ENCODE measurements at regions not wholly inside any gene's neighbourhood (a gene's known extent, or its start where the extent isn't known, plus 50 kb on each side); places are given as distances from the start of the nearest gene placed in this dataset.

DNA sequence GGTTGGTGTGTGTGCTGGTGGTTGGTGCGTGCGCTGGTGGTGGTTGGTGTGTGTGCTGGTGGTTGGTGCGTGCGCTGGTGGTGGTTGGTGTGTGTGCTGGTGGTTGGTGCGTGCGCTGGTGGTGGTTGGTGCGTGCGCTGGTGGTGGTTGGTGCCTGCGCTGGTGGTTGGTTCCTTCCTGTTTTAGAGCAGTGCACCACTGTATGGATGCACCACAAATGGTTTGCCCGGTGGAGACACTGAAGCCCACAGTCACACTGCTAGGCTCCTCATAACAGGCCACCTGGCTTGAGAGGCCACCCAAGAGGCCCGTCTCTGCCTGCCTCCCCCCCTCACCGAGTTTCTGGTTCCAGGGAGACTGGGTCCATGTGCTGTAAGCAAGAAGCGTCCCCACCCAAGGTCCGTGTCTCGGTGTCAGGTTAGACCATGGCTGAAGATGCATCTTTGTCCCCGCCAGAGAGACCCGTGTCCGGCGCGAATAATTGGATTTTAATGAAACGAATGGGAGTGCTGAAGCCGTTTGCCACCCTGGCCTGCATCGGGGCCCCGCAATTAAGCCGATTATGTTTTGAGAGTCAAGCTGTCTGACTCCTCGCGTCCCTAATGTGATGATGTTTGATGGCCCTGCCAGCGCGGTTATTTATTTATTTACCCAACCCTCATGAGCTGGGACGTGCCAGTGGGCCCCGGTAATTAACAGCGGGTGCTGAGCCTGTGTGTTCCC lies 161.3 kb upstream of the GSE1 start:
- DNase-seq = no peak

DNA sequence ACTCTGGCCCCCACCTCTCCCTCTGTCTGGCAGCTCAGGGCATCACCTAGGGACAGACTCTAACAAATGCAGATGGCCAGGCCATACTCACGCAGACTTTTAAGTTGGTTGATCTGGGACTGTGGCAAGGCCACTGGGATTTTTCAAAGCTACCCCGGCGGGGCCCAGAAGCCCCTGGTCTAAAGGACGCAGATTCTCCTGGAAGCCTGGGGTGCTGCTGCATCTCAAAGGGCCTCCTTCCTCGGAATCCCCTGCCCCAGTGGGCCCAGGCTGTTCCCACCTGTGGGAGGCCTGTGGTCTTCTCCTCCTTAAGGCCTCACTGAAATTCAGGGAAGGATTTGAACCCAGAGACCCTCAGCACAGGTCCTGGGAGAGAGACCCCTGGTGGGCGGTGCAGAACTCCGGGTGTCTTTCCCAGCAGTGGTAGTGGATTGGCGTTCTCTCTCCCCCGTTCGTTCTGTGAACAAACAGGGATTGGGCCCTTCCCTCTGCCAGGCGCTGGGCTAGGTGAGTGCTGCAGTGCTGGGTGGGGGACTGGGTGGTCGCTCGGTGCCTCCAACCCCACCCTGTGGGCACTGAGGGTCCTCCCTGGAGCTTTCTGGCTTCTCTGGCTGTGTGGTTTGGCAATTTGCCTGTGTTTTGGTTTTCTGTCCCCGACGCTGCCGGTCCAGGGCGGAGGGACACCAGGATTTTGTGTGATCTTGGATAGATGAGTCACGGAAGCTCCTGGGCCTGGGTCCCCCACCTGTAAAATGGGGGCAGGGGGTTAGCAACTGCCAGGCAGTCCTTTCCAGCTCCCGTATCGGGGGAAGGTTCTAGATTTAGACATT lies 160.5 kb upstream of the GSE1 start:
- no peak for DNase-seq

DNA sequence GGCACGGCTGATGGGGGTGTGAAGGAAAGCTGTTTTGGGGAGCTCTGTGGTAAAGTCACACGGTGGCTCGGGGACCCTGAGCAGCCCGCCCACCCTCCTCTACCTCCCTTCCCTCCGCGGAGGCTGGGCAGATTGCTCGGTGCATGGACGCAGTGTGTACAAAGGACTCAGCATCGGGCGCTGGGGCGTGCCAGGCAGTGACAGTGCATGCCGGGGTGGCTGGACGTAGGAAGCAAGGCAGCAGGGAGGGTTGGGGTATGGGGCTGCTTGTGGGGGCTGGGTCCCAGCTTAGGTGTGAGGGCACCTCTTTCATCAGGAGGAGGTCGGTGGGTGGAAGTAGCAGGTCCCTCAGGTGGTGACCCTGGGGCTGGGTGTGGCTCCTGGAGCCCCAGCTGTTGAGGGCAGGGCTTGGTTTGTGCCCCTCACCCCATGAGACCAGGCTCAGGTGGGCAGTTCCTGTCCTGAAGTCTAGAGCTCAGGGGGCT lies 159.9 kb upstream of the GSE1 start:
- DNase-seq = no peak

DNA sequence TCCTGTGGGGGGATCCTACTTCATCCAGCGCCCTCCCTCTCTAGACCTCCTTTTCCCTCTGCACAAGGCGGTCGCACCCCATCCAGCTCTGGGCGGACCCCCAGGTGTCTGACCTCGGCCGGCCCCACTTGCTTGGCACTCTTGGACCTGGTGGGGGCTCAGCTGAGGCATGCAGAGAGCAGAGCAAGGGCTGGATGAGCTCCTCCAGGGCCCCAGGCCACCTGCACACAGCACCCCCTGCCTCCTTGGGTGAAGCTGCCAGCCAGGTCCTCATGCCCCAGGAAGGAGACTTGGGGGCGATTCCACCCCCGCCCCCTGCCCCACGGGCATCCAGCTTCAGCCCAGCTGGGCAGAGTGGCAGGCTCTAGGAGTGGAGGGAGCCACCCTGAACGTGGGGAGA lies 159.4 kb upstream of the GSE1 start:
- no peak for DNase-seq

DNA sequence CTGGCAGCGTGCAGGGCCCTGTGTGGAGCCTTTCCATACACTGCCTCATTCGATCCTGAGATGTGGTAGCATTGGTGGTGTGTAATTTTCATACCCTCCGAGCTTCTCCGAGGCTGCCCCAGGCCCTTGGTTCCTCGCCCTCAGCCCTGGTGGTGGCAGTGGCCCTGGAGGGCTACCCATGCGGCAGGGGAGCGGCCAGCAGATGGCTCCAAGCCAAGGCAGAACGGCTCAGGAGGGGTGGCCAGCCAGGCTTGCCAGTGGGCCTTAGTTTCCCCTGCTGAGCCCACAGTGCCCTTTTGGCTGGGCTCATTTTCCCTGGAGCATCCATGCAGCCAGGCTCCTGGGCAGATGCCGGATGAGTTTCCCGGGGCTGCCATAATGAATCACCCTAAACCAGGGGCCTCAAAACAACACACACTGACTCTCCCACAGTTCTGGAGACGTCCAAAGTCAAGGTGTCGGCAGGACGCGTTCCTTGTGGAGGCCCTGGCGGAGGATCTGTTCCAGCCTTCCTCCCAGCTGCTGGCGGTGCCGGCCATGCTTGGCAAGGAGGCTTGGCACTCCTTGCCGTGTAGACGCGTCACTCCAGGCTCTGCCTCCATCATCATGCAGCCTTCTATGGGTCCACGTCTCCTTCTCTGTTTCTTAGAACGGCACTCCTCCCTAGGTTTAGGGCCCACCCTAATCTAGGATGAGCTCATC lies 158.8 kb upstream of the GSE1 start:
- DNase-seq = no peak

DNA sequence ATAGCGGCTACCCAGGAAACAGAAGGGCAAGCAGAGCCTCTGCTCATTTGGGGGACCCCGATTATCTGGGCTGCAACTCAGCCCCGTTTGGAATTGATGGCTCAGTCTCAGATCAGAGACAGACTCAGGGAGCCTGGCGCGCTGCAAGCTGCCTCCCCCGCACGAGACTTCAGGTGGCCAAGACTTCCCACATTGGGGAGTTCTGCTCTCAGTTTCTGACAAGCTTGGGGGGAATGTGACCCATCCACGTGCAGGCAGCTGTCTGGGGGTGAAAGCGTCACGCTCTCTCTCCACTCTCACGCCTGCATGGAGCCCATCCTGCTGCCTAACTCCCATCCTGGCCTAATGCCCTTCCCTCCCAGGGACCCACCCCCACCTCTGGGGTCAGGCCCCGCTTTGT lies 157.6 kb upstream of the GSE1 start:
- no peak for DNase-seq

DNA sequence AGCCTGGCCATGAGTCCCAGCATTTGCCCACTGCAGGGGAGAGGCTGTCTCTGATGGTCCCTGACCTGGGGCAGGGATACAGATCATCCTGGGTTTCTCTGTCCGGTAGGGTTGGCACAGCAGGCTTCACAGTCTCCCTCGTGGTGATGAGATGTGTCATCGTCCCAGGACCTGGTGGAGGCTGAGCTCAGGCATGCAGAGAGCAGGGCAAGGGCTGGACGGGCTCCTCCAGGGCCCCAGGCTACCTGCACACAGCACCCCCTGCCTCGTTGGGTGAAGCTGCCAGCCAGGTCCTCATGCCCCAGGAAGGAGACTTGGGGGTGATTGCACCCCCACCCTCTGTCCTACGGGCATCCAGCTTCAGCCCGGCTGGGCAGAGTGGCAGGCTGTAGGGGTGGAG lies 155.8 kb upstream of the GSE1 start:
- no peak for DNase-seq

DNA sequence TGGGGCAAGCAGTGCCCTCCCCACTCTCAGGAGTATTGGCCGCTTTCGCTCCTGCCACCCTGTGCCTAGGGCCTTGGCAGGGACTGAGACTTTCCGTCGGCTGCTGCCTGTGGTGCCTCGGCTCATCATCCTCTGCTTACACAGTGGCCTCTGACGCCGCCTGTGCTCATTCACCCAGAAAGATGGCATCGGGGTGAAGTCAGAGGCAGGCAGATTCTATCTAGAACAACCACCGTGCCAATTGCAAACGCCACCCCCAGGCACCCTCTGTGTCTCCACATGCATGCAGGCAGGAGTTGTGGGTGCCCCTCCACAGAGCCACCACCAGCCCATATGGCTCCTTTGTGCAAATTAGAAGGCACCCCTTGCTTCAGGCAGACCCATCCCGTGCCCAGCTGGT lies 154.2 kb upstream of the GSE1 start:
- DNase-seq = no peak

DNA sequence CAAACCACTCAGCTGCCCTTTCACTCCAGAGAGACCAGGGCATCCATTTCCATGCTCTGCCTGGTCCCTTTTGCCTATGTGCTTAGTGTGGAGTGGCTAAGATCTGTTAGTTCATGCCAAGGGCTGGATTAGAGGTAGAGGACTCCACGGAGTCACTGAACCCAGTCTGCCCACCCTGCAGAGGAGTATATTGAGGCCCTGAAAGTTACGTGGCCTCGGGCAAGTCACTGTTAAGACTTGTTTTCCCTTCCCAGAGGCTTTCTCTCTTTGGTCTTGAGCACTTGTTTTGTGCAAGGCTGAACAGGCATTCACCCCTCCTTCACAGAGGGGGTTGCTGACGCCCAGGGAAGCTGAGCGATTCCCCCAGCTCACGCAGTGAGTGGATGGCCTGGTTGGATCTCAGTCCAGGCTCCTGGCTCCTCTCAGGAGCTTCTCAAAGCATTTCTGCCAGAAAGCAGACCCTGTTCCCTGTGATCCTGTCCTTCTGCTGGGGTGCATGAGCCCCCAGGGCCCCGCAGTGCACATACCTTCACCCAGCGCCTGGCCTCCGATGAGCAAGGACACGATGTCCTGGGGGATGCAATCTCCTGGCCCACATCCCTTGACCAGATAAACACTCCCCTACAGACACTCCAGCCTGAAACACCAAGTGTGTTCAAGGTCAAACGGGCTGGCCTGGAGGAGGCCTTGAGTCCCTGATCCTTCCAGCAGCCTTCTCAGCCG lies 153.4 kb upstream of the GSE1 start:
- DNase-seq = no peak

DNA sequence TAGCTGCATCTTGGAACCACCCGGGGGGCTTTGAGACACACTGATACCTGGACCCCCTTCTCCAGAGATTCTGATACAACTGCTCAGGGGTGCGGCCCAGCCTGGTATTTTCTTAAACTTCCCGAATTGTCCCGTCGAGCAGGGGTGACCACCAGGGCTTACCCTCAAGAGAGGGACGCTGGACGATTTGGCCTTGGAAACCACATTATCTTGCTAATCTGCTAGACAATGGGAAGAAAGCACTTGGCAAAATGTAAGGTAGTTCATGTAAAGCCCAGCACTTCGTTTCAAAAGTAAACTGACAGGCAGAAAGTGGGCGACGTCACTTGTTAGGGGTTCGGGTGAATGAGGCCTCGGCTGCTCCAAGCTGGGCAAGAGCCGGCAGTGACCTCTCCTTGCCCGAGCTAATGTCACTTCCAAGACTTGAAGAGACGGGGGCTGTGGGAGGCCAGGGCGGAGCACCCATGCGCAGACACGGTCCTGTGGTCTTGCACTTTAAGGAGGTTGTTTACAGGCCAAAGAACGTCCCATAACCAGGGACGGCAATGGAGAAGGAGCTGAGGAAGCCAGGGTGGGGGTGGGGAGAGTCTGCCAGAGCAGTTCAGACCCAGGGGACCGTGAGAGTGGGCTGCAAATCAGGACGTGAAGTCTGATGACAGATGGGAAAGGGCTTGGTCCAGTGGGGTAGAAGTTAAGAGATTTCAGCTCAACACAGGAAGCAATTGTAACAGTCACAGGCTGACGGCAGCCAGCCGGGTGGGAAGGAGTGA lies 152.7 kb upstream of the GSE1 start:
- peak; percentile 50 for DNase-seq

DNA sequence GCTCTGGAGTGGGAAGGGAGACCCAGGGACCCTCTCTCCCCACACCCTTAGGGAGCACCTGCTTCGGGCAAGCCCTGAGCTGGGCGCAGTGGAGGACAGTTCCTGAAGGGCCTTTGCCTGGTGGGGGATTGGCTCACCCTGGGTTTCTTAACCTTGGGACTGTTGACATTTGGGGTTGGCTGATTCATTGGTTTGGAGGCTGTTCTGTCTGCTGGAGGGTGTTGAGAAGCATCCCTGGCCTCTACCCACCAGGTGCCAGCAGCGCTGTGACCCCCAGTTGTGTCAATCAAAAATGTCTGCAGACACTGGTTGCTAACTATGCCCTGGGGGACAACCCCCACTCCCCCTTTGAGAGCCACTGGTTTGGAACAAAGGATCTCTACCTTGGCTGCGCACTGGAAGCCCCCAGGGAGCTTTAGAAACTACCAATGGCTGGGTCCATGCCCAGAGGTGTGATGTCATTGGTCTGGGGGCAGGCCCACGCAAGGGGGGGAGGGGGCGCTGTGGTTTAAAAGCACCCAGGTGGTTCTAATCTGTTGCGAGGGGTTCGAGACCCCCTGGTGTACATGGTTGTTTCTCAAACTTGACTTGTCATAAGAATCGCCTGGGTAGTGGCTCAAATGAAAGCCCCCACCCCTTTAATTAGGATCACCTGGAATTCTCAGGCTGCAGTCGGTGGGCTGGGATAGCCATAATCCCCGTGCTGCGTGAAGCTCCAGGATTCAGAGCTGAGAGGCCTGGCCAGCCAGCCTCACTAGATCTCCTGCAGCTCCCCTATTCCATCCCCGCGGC lies 151.9 kb upstream of the GSE1 start:
- DNase-seq = no peak

DNA sequence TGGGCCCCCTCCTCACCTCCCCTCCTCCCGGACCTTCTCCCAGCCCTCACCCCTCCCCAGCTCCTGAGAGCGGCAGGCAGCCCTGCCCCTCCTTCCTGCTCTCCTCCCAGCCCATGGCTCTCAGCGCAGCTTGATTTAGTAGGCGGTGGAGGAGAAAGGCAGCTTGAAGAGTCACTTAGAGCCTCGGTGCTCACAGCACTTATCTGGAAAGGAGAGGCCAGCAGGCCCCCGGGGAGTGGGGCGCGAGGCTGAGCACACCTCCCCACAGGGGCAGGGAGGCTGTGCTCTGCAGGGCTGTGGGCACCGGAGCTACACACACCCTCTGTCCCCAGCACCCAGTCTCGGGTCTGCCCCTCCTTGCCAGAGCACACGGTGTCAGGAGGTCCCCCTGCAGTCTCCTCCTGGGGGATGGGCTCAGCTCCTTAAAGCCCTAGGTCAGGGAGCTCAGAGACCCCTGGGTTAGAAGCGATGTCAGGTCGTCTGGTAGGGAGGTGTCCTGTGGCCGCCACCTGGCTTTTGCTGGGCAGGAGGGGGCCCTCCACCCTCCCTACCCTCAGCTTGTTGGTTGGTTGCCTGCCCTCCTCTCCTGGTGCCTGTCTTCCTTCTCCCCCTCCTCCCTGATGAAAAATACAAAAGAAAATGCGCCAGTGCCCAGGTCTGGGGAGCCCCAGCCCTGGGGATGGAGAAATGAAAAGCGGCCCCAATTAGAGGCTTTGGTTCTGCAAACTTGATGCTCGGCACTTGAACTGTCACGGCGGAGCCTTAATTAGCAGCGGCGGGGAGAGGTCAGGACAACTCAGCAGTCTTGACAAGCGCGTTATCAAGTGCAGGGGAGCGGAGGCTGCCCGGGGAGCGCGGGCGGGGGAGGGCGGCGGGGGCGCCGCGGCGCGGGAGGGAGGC lies 151.1 kb upstream of the GSE1 start:
- peak; percentile 62 for DNase-seq

DNA sequence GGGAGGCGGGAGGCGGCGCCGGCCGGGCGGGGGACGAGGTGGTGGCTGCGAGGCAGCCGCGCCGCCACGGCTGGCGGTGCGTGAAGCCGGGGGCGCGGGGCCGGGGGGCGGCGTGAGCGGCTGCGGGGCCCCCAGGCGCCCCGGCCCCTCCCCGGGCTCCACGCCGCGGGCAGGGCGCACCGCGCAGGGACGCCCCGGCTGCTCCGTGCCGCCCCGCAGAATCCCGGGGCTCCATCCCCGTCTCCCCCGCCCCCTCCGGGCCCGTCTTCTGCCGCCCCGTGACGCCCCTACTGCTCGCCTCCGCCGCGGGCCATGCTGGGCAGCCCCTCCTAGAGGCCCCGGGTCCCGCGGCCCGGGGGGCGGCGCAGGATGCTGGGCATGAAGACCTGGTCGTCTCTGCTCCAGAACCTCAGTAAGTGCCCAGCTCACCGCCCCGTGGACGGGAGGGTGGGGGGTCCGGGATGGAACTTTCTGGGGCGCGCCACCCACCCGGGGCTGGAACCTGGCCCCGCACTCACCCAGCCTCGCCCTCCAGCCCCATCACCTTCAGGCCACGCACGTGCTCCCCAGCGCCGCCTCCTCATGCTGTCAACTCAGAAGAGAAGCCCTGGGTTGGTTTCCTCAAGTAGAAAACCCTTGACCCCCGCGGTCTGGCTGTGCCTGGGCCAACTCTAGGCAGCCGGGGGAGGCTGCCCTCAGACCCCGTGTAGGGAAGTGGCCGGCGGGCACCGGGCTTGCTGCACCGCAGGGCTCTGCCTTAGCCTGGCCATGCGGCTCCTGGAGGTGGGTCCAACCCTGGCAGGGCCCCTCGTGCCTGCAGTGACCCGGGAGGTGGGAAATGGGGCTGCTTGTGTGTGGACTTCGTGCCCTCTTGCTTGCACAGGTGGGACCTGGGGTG lies 150.2 kb upstream of the GSE1 start:
- DNase-seq = no peak

DNA sequence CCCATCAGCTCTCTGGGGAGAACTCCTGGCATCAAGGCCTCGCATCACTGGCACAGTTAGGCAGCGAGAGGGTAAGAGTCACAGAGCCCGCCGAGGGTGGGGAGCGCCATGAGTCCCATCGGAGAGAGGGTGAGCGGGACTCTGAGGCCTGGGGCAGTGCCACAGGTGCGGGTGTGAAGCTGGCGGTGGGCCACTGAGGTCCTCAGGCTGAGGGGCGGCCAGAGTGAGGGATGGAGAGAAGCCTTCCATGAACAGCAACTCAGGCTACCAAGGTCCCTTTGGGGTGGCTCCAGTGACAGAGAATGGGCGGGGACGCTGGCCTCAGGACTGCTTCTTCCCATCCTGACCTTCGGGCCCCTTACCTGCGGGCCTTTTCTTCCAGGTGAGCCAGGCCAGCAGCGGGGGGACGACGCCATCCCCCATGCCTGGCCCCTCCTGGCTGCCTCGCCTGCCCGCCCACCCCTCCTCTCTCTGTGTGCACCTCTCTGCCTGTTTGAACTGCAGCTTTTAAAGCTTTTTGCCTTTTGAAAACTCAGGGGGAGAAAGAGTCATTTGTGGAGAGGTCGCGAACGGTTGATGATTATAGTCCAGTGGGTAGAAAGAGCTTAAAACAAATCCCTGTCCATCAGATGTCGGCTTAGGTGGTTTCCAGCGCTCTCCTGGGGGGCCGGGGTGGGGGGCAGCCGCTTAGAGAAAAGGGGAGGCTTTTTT lies 149.3 kb upstream of the GSE1 start:
- DNase-seq = no peak

DNA sequence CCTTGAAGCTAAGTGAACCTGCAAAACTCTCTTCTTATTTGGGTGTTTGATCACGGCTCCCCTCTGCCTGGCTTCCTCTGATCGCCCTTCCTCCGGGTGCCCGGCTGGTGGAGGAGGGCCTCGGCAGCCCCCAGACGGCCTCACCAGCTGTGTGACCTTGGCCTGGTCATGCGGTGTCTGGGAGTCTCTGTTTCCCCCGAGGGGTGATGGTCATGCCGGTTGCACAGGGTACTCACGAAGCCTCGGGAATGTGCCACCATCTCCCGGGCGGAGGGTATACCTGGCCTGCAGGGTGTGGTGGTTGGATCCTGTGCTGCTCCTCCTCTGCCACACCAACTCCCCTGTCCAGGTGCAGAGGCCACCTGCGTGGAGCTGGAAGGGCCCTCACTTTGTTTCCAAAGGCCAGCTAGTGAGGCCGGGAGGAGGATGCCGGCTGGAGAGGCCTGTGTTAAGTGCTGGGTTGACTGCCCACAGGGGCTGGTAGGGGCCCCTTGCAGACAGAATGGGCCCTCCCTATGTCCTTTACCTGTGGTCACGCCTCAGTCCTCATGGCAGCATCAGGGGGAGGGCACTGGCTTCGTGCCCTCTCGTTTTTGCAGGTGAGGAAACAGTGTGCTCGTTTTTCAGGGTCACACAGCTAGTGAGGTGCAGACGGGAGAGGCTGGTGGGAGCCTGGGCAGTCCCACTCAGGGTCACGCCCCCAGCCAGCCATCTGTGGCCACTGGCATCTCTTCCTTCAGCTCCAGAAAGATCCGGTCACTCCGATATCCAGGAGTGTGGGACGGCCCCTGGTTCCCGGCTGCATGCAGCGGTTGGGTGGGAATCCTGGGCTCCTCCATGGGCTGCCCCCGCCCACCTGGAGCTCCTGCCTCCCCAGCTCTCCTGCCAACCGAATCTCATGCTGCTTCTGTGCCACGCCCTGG lies 148.5 kb upstream of the GSE1 start:
- no peak for DNase-seq

DNA sequence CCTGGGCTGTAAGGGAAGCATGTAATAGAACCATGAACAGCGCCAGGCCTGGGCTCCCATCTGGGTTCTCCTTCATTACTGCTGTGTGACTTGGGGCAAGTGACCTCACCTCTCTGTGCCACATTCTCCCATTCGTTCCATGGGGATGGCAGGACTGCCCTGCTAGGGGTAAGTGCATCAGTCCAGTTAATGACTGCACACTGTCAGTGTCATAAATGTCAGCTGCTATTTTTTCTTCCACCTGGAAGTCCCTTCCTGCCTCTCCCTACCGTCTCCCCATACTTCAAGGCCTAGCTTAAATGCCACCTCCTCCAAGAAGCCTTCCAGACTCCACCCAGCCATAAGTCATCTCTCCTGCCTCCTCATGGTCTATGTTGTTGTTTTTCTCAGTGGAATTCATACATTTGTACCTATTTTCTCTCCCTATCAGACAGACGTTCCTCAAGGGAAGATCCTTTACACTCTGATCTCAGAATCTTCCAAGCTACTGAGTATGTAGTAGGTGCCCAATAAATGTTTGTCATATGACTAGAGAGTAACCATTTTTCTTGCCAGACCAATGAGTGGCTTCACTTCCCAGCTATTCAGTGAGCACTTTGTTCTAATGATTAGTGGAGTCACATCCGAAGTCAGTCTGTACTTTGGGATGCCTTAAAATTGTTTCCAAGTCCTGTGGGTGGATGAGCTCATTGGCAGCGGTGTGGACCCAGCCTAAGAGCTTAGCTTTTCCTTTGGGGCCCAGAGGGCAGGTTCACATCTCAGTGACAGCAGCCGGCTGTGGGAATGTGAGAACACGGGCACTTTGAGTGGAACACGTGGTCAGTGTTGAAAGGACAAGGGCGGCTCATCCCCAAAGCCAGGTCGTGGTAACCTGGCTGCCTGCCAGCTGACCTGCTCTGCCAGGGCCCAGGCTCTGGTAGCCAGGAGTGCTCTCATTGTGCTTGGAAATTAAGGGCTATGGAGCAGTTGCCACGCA lies 147.5 kb upstream of the GSE1 start:
- no peak for DNase-seq

Data from left hindlimb (tissue), 1 donor.